GM21737 (cell line): ENCODE measurements at regions not wholly inside any gene's neighbourhood (a gene's known extent, or its start where the extent isn't known, plus 50 kb on each side); places are given as distances from the start of the nearest gene placed in this dataset.
"Not testable (repeated sequence)": the region's sequence is repeated elsewhere in the genome, so short reads cannot be mapped to it uniquely, and the experiment has no call there.

ENCODE experiments used
- ATAC-seq: cut with Tn5 transposase; IDR thresholded peaks from one replicate; pipeline ENCODE4 v1.9.1; 2021; ENCODE audit warnings: mild to moderate bottlenecking, moderate library complexity; ENCODE audit not compliant: unreplicated experiment

GRCh38 chr21:22363504-22363903 is 1365.3 kb downstream of the NCAM2 start:
- no peak for ATAC-seq

GRCh38 chr21:22364163-22364562 is 1366.0 kb downstream of the NCAM2 start:
- ATAC-seq: no peak

GRCh38 chr21:22374218-22374969 is 1376.2 kb downstream of the NCAM2 start:
- ATAC-seq: no peak

- not testable (repeated sequence) for ATAC-seq
Measured at GRCh38 chr21:22377795-22378194, 1379.6 kb downstream of the NCAM2 start.

GRCh38 chr21:22393324-22393723 is 1395.1 kb downstream of the NCAM2 start:
- no peak for ATAC-seq

- ATAC-seq: no peak
Measured at GRCh38 chr21:22395965-22396364, 1397.8 kb downstream of the NCAM2 start.

- no peak for ATAC-seq
Measured at GRCh38 chr21:22399681-22400514, 1401.7 kb downstream of the NCAM2 start.

GRCh38 chr21:22409571-22409970 is 1411.4 kb downstream of the NCAM2 start:
- ATAC-seq: no peak

GRCh38 chr21:22416555-22416954 is 1418.3 kb downstream of the NCAM2 start:
- no peak for ATAC-seq

GRCh38 chr21:22421416-22422180 is 1423.4 kb downstream of the NCAM2 start:
- no peak for ATAC-seq

- no peak for ATAC-seq
Measured at GRCh38 chr21:22438428-22439086, 1440.3 kb downstream of the NCAM2 start.

GRCh38 chr21:22444990-22445389 is 1446.8 kb downstream of the NCAM2 start:
- ATAC-seq: no peak

- ATAC-seq: no peak
Measured at GRCh38 chr21:22450507-22450906, 1452.3 kb downstream of the NCAM2 start.

GRCh38 chr21:22456241-22456640 is 1458.0 kb downstream of the NCAM2 start:
- ATAC-seq: no peak

GRCh38 chr21:22468893-22469292 is 1470.7 kb downstream of the NCAM2 start:
- no peak for ATAC-seq

GRCh38 chr21:22474403-22474802 is 1476.2 kb downstream of the NCAM2 start:
- ATAC-seq: no peak

- ATAC-seq: no peak
Measured at GRCh38 chr21:22476214-22476613, 1478.0 kb downstream of the NCAM2 start.

GRCh38 chr21:22476726-22477646 is 1478.8 kb downstream of the NCAM2 start:
- ATAC-seq: no peak

GRCh38 chr21:22490049-22490448 is 1491.8 kb downstream of the NCAM2 start:
- ATAC-seq: no peak

GRCh38 chr21:22516230-22516629 is 1518.0 kb downstream of the NCAM2 start:
- ATAC-seq: no peak
